Neuronal stem cell (in vitro differentiated cells): ENCODE measurements at regions not wholly inside any gene's neighbourhood (a gene's known extent, or its start where the extent isn't known, plus 50 kb on each side); places are given as distances from the start of the nearest gene placed in this dataset.

ENCODE experiments used
- DNase-seq: peaks from one replicate; pipeline ENCODE4 v3.0.0-alpha.2; 2013; ENCODE audit warnings: low spot score
- H2AFZ ChIP-seq: one replicate; pipeline ENCODE4 v1.6.1; 2013; ENCODE audit warnings: mild to moderate bottlenecking, low read length, inconsistent platforms
- H2AK5ac ChIP-seq: 2 replicates; pipeline ENCODE4 v1.6.1; 2013; ENCODE audit warnings: low read depth, mild to moderate bottlenecking, inconsistent platforms, low read length, moderate library complexity, mixed read lengths
- H2BK120ac ChIP-seq: 2 replicates; pipeline ENCODE4 v1.6.1; 2013; ENCODE audit warnings: low read depth, mild to moderate bottlenecking, inconsistent platforms, low read length, moderate library complexity, mixed read lengths
- H2BK12ac ChIP-seq: one replicate; pipeline ENCODE4 v1.6.1; 2013; ENCODE audit warnings: low read length, inconsistent platforms
- H2BK15ac ChIP-seq: 2 replicates; pipeline ENCODE4 v1.6.1; 2013; ENCODE audit warnings: mild to moderate bottlenecking, low read length, inconsistent platforms, mixed read lengths
- H2BK5ac ChIP-seq: one replicate; pipeline ENCODE4 v1.6.1; 2013; ENCODE audit warnings: inconsistent platforms, mild to moderate bottlenecking, low read length, moderate library complexity
- H3K14ac ChIP-seq: one replicate; pipeline ENCODE4 v1.6.1; 2013; ENCODE audit warnings: low read length, inconsistent platforms
- H3K18ac ChIP-seq: 2 replicates; pipeline ENCODE4 v1.6.1; 2013; ENCODE audit warnings: low read length, inconsistent platforms
- H3K23ac ChIP-seq: 2 replicates; pipeline ENCODE4 v1.6.1; 2013; ENCODE audit warnings: low read depth, mild to moderate bottlenecking, mixed read lengths, low read length, inconsistent platforms; ENCODE audit not compliant: poor library complexity
- H3K27ac ChIP-seq: replicated peaks from 3 replicates; pipeline ENCODE4 v1.5.1; 2013; ENCODE audit warnings: low read length, inconsistent platforms
- H3K27me3 ChIP-seq, 3 experiments: 2 replicates each; pipeline ENCODE4 v1.6.1; 2013; ENCODE audit warnings: low read length in 3 of 3, mild to moderate bottlenecking in 2 of 3, inconsistent platforms in 1 of 3, low read depth in 1 of 3, mixed read lengths in 1 of 3, moderate library complexity in 1 of 3; ENCODE audit not compliant: control insufficient read depth in 3 of 3, insufficient read depth in 3 of 3
- H3K36me3 ChIP-seq, 2 donors: replicated peaks in 1 of 2; 2 replicates each; pipeline ENCODE4 v1.6.1; 2013; ENCODE audit warnings: low read length in 2 of 2; ENCODE audit not compliant: control insufficient read depth in 2 of 2, insufficient read depth in 2 of 2
- H3K4ac ChIP-seq: 2 replicates; pipeline ENCODE4 v1.6.1; 2013; ENCODE audit warnings: inconsistent platforms, mild to moderate bottlenecking, low read length, moderate library complexity
- H3K4me1 ChIP-seq, 2 donors: 1 replicate in 1 of 2; 2 replicates in 1 of 2; pipeline ENCODE4 v1.6.1; 2013; ENCODE audit warnings: low read length in 2 of 2, low read depth in 1 of 2; ENCODE audit not compliant: control insufficient read depth in 2 of 2, insufficient read depth in 1 of 2
- H3K4me2 ChIP-seq: one replicate; pipeline ENCODE4 v1.6.1; 2013; ENCODE audit warnings: mild to moderate bottlenecking, low read length, inconsistent platforms; ENCODE audit not compliant: insufficient read depth, poor library complexity, severe bottlenecking
- H3K4me3 ChIP-seq, 2 donors: 2 replicates each; pipeline ENCODE4 v1.5.1; 2013; ENCODE audit warnings: low read length in 2 of 2, mild to moderate bottlenecking in 2 of 2, inconsistent platforms in 1 of 2, moderate library complexity in 1 of 2
- H3K79me1 ChIP-seq: one replicate; pipeline ENCODE4 v1.6.1; 2013; ENCODE audit warnings: low read depth, mild to moderate bottlenecking, inconsistent platforms, low read length, moderate library complexity
- H3K9ac ChIP-seq: one replicate; pipeline ENCODE4 v1.6.1; 2013; ENCODE audit warnings: mild to moderate bottlenecking, low read depth, low read length, inconsistent platforms; ENCODE audit not compliant: poor library complexity
- H3K9me3 ChIP-seq, 2 donors: replicated peaks in 1 of 2; 2 replicates each; pipeline versions ENCODE3 to v1.6.1; 2013; ENCODE audit warnings: low read length in 2 of 2, mild to moderate bottlenecking in 2 of 2, inconsistent platforms in 1 of 2, low read depth in 1 of 2, mixed read lengths in 1 of 2, moderate library complexity in 1 of 2; ENCODE audit not compliant: control insufficient read depth in 2 of 2, insufficient read depth in 1 of 2
- H4K8ac ChIP-seq: one replicate; pipeline ENCODE4 v1.6.1; 2013; ENCODE audit warnings: low read depth, mild to moderate bottlenecking, inconsistent platforms, low read length, moderate library complexity
- H4K91ac ChIP-seq: one replicate; pipeline ENCODE4 v1.6.1; 2013; ENCODE audit warnings: low read length, low read depth, mild to moderate bottlenecking, inconsistent platforms; ENCODE audit not compliant: poor library complexity
- WGBS, 2 donors: extraction: QIAGEN DNeasy Blood & Tissue Kit; methylation state at CpG; one replicate each; pipeline ENCODE4 v1.1.7; 2013; ENCODE audit warnings: missing lambda C conversion rate in 2 of 2, mixed read lengths in 1 of 2; ENCODE audit not compliant: insufficient read length in 2 of 2, insufficient replicate concordance in 1 of 2; ENCODE audit errors: extremely low coverage in 2 of 2; 5-methylcytosine and 5-hydroxymethylcytosine counted together

GRCh38 chr4:25531272-25531671, 124.4 kb upstream of the SLC34A2 start:
- H3K36me3 ChIP-seq: no peaks in the 10 kb centered on the region
- no peaks in the 10 kb centered on the region for H3K79me1 ChIP-seq
- no peak overlapping the region for H3K27ac ChIP-seq
- no peak overlapping the region for H3K4me3 ChIP-seq
- H3K23ac ChIP-seq: no peak overlapping the region
- H2AK5ac ChIP-seq: no peak overlapping the region
- H3K18ac ChIP-seq: no peak overlapping the region
- no peak overlapping the region for H4K8ac ChIP-seq
- H3K4ac ChIP-seq: no peak overlapping the region
- no peak overlapping the region for H2BK120ac ChIP-seq
- H2BK15ac ChIP-seq: no peak overlapping the region
- H3K9me3 ChIP-seq: no peaks in the 10 kb centered on the region
- DNase-seq: no peak
- no peak overlapping the region for H2BK12ac ChIP-seq
- H3K27me3 ChIP-seq: no peaks in the 10 kb centered on the region
- no peak overlapping the region for H3K14ac ChIP-seq
- H2BK5ac ChIP-seq: no peak overlapping the region
- no peak overlapping the region for H4K91ac ChIP-seq
- no peak overlapping the region for H2AFZ ChIP-seq
- no peak overlapping the region for H3K4me2 ChIP-seq
- H3K4me1 ChIP-seq: peaks cover 3 to 5% of the 10 kb centered on the region in 2 donors
- H3K9ac ChIP-seq: no peak overlapping the region

DNA sequence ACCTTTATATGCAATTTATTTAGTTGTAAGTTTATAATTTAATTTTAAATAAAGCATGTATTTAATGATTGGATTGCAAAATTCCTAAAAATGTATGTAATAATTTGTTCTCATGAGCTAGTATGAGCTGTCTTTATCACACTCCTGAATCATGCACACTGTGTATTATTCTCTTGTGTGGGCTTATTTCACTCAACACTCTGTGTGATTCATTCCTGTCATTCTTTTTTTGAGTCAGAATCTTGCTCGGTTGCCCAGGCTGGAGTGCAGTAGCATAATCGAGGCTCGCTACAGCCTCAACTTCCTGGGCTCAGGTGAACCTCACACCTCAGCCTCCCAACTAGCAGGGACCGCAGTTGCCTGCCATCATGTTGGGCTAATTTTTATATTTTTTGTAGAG, 123.1 kb upstream of the SLC34A2 start:
- no peak overlapping the region for H2BK120ac ChIP-seq
- no peak overlapping the region for H3K18ac ChIP-seq
- no peak for DNase-seq

DNA sequence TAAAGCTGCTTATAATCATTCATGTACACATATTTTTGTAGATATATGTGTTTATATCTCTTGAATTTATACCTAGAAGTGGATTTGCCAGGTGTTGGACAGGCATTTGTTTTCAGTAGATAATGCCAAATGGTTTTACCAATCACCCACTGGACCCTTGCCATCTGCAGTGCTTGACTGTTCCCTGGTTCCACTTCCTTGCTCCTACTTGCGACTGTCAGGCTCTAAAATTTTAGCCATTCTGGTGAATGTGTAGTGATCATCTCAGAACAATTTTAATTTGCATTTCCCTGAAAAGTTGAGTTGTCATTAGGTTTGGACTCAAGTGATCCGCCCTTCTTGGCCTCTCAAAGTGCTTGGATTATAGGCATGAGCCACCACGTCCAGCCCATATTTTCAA, 122.4 kb upstream of the SLC34A2 start:
- Histone ChIP-seq H3K4me2 (no peak overlapping the region), H3K79me1 (no peaks in the 10 kb centered on the region), H2BK12ac (no peak overlapping the region), H2BK5ac (no peak overlapping the region), H3K14ac (no peak overlapping the region), H4K91ac (no peak overlapping the region), H2AK5ac (no peak overlapping the region), H3K23ac (no peak overlapping the region), H2AFZ (no peak overlapping the region), H3K27ac (no peak overlapping the region), H3K4me3 (no peak overlapping the region), H3K18ac (no peak overlapping the region), H2BK120ac (no peak overlapping the region), H3K27me3 (no peaks in the 10 kb centered on the region), H3K4me1 (peaks cover 3 to 5% of the 10 kb centered on the region in 2 donors), H3K9me3 (no peaks in the 10 kb centered on the region), H3K36me3 (no peaks in the 10 kb centered on the region), H3K4ac (no peak overlapping the region), H3K9ac (no peak overlapping the region), H4K8ac (no peak overlapping the region), H2BK15ac (no peak overlapping the region)
- no peak for DNase-seq
- WGBS, 2 donors: no CpG with 5 or more reads among the region's 3 CpGs

More for the DNA sequence above, 123.1 kb upstream of the SLC34A2 start:
- Histone ChIP-seq H2AFZ (no peak overlapping the region), H2BK12ac (no peak overlapping the region), H3K9me3 (no peaks in the 10 kb centered on the region), H3K4me3 (no peak overlapping the region), H4K91ac (no peak overlapping the region), H2AK5ac (no peak overlapping the region), H3K27ac (no peak overlapping the region), H2BK15ac (no peak overlapping the region), H3K4ac (no peak overlapping the region), H4K8ac (no peak overlapping the region), H3K4me2 (no peak overlapping the region), H3K9ac (no peak overlapping the region), H3K23ac (no peak overlapping the region), H3K4me1 (peaks cover 3 to 5% of the 10 kb centered on the region in 2 donors), H3K79me1 (no peaks in the 10 kb centered on the region), H3K36me3 (no peaks in the 10 kb centered on the region), H3K14ac (no peak overlapping the region), H3K27me3 (no peaks in the 10 kb centered on the region), H2BK5ac (no peak overlapping the region)
- WGBS, 2 donors: no CpG with 5 or more reads among the region's 4 CpGs

GRCh38 chr4:25535278-25535677, 120.4 kb upstream of the SLC34A2 start:
- peaks cover 3 to 5% of the 10 kb centered on the region in 2 donors for H3K4me1 ChIP-seq
- H3K9me3 ChIP-seq: no peaks in the 10 kb centered on the region
- H3K27me3 ChIP-seq: no peaks in the 10 kb centered on the region
- H2BK12ac ChIP-seq: no peak overlapping the region
- no peak overlapping the region for H3K14ac ChIP-seq
- H2AFZ ChIP-seq: no peak overlapping the region
- H3K4me3 ChIP-seq: no peak overlapping the region
- H3K4me2 ChIP-seq: no peak overlapping the region
- no peak overlapping the region for H3K18ac ChIP-seq
- H2AK5ac ChIP-seq: no peak overlapping the region
- H3K79me1 ChIP-seq: no peaks in the 10 kb centered on the region
- H3K36me3 ChIP-seq: no peaks in the 10 kb centered on the region
- no peak overlapping the region for H3K23ac ChIP-seq
- H3K4ac ChIP-seq: no peak overlapping the region
- WGBS, 2 donors: no CpG with 5 or more reads among the region's 2 CpGs
- H2BK5ac ChIP-seq: no peak overlapping the region
- no peak overlapping the region for H2BK120ac ChIP-seq
- H2BK15ac ChIP-seq: no peak overlapping the region
- H3K27ac ChIP-seq: no peak overlapping the region
- DNase-seq: no peak
- H4K8ac ChIP-seq: no peak overlapping the region
- H4K91ac ChIP-seq: no peak overlapping the region
- no peak overlapping the region for H3K9ac ChIP-seq
